Breast epithelium (tissue), 3 donors: ENCODE measurements at regions not wholly inside any gene's neighbourhood (a gene's known extent, or its start where the extent isn't known, plus 50 kb on each side); places are given as distances from the start of the nearest gene placed in this dataset.

Source experiments
- CTCF ChIP-seq, 3 donors: fragments of 450-650 bp; IDR thresholded peaks; one replicate each; pipeline ENCODE4 v1.5.1; 2016 to 2017; ENCODE audit warnings: antibody characterized with exemption in 3 of 3, mild to moderate bottlenecking in 3 of 3, moderate library complexity in 3 of 3
- POLR2A ChIP-seq: fragments of 450-650 bp; IDR thresholded peaks from one replicate; pipeline ENCODE4 v1.6.1; 2016; ENCODE audit warnings: antibody characterized with exemption, mild to moderate bottlenecking, moderate library complexity
- POLR2AphosphoS5 ChIP-seq, 3 donors: sonication (generic); formaldehyde crosslinking; IDR thresholded peaks; one replicate each; pipeline ENCODE4 v1.6.1; 2017; ENCODE audit warnings: antibody characterized with exemption in 3 of 3

DNA sequence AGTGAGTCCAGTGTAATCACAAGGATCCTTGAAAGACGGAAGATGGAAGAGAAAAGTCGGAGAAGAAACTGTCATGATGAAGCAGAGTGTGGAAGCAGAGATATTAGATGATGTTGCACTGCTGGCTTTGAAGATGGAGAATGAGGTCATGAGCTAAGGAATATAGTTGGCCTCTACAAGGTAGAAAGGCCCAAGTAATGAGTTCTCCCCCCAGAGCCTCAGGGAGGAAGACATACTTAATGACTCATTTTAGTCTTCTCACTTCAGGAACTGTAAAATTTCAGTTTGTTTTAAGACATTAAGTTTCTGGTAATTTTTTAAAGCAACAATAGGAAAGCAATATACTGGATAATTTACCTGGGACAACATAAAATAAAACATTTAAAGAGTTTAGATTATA lies 1331.5 kb upstream of the PCDH20 start:
- TF ChIP-seq CTCF (IDR thresholded peaks at IDR 0.05) (no peak), POLR2A (no peak), POLR2AphosphoS5 (IDR thresholded peaks at IDR 0.05) (no peak)
